NCI-H2227 (cell line): ENCODE measurements at regions not wholly inside any gene's neighbourhood (a gene's known extent, or its start where the extent isn't known, plus 50 kb on each side); places are given as distances from the start of the nearest gene placed in this dataset.

Experiments
- DNase-seq: peaks from one replicate; lab custom pipeline; 2025; ENCODE audit not compliant: unreplicated experiment; lab: John Stamatoyannopoulos, UW

GRCh38 chr1:201764166-201764565, 64.8 kb upstream of the IPO9 start:
- no peak for DNase-seq

GRCh38 chr1:201764579-201764978, 64.4 kb upstream of the IPO9 start:
- DNase-seq: no peak

- DNase-seq: no peak
Observed at GRCh38 chr1:201766131-201766866, 62.7 kb upstream of the IPO9 start.

GRCh38 chr1:201767339-201767738, 61.6 kb upstream of the IPO9 start:
- DNase-seq: no peak

GRCh38 chr1:201769072-201769471, 59.9 kb upstream of the IPO9 start:
- no peak for DNase-seq

- DNase-seq: no peak
Observed at GRCh38 chr1:201769966-201770365, 59.0 kb upstream of the IPO9 start.

- no peak for DNase-seq
Observed at GRCh38 chr1:201771466-201771865, 57.5 kb upstream of the IPO9 start.

- no peak for DNase-seq
Observed at GRCh38 chr1:201772178-201772577, 56.8 kb upstream of the IPO9 start.

GRCh38 chr1:201773764-201774163, 55.2 kb upstream of the IPO9 start:
- no peak for DNase-seq

GRCh38 chr1:201774224-201774982, 54.6 kb upstream of the IPO9 start:
- DNase-seq: no peak

- no peak for DNase-seq
Observed at GRCh38 chr1:201774983-201775344, 54.0 kb upstream of the IPO9 start.

- no peak for DNase-seq
Observed at GRCh38 chr1:201775380-201775779, 53.6 kb upstream of the IPO9 start.

GRCh38 chr1:201778279-201779065, 50.5 kb upstream of the IPO9 start:
- no peak for DNase-seq
